NCI-H2081 (cell line): ENCODE measurements at regions not wholly inside any gene's neighbourhood (a gene's known extent, or its start where the extent isn't known, plus 50 kb on each side); places are given as distances from the start of the nearest gene placed in this dataset.

ENCODE experiments used
- DNase-seq, 2 experiments: peaks; one replicate each; lab custom pipeline; 2025; lab: John Stamatoyannopoulos, UW

DNA sequence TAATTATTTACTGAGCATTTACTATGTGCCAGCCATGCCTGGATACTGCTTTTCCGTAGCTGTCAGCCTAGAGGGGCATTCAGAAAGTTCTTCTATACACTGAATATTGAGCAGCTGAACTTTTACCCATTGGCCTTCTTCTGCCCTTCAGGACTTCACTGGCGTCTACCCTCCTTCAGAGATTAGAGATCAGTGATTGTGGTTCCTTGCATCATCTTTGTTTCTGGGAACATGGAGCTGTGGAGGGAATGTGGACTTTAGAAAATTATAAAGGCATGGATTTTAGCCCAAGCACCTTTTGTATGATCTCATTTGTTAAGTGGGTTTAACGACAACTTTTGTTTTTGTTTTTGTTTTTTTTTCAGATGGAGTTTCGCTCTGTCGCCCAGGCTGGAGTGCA lies 58.7 kb upstream of the POU3F1 start:
- DNase-seq = no peak

- DNase-seq = peak; percentile 11 to 40
These were observed 56.0 kb upstream of the POU3F1 start for GRCh38 chr1:38102636-38103035.

GRCh38 chr1:38101037-38101785 lies 54.6 kb upstream of the POU3F1 start:
- no peak for DNase-seq

GRCh38 chr1:38098101-38098847 lies 51.7 kb upstream of the POU3F1 start:
- no peak for DNase-seq

- peak; percentile 59 to 78 for DNase-seq
These were observed 50.8 kb upstream of the POU3F1 start for GRCh38 chr1:38097284-38097898.
